ENCODE measurements at regions not wholly inside any gene's neighbourhood (a gene's known extent, or its start where the extent isn't known, plus 50 kb on each side); places are given as distances from the start of the nearest gene placed in this dataset.
A peak's percentile ranks its signal among the peaks of the same experiment; 100 is the strongest.

DNA sequence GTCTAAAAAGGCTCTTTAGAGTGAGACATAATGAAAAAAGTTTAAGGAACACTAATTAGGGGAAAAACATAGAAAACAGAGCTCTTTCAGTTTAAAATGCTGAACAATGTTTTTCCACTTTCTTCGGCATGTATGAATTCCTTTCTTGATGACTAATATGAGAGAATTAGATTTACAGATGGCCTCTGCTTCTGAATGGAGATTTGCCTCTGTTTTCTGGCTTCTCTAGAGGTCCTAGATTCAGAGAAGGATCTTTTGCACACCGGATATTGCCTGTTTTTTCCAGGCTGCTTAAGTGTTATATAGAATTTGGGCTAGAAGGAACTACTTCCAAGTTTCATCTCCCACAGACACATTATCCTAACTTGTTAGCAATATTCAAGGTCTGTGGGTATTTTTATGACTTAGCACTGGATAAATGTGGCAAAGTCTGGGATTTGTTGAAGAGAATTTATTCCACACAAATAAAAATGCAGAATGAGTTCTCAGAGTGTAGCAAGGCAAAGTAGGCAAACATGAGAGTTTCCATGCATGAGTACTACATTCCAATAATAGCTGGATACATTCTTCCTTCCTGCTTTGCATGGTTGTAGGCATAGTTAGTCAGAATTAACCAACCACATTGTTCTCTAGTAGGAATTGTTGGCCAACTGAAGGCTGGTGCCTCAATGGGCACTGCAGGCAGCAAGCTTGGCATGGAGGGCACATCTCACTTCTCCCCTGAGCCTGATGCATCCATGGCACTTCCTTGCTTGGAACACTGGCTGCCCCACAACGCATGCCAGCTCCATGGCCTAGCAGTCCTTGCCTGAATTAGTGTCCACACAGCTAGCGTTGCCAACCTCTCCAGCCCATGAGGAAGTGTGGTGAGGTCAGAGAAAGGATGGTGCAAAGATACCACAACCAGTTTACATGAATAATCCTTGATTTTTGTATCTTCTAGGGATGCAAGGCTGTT is 224.2 kb downstream of the CLIC5 start:
- DNase-seq, result no peak

DNA sequence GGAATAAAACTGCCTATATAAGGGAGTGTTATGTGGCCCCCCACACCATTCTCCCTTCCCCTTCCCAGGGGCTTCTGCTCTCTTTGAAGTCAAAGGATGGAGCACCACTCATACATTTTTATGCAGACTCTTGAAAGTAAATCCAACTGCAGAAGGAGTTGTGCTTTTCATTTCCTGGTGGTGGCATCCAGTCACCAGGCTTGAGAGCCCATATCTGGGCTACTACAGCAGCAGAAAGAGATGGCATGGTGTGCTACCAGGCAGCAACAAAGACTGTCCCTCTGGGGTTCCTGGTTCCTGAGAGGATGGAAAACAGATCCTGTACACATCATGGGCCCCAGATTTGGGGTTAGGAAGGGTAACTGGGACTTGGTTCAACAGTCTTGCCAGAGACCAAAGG is 226.4 kb downstream of the CLIC5 start:
- DNase-seq, result no peak

DNA sequence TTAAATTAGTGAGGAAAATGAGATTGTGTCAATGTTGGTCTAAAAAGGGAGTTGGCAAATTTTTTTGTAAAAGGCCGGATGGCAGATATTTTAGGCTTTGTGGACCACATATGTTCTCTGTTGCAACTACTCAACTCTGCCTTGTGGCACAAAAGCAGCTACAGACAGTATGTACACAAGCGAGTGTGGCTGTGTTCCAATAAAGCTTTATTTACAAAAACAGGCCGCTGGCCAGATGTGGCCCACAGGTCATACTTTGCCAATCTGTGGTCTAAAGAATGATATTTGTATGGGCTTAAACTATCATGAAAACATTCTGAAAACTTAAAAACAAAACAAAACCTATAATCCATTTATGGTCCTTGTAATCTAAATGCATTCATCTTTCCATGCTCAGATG is 228.3 kb downstream of the CLIC5 start:
- no peak for DNase-seq

DNA sequence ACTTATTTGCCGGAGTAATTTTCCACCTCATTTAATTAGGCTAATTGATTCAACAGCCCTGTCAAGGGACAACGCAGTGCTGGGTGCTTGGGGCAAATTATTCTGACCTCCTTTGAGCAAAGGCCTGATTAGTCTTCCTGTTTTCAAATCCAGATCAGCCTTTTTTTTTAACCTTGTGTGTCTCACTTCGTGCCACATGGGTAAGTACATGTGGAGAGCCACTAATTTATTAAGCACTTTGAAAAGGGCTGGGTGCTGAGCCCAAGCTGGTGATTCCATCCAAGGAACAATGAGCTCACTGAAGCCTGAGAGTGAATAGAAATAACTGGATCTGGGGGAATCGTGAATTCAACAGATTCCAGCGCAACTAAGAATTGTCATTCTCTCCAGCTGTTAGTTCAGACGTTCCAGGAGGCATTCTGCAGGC is 229.3 kb downstream of the CLIC5 start:
- no peak for DNase-seq

DNA sequence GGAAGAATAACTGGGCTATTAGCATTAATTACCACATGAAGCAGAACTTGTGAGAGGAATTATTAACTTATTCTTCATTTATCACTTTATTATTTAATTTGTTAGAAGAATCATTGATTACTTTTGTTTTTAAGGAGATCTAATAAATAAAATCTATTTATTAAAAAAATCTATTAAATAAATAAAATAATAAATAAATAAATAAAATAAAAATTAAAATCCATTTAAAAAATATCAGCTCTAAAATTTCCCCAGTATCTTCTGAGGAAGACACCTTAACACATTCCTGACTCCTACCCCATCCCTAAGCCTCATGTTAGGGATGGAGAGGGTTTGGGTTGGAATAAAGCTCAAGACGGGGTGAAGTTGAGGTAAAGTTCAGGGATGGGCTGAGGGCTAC is 231.4 kb downstream of the CLIC5 start:
- DNase-seq, result no peak

DNA sequence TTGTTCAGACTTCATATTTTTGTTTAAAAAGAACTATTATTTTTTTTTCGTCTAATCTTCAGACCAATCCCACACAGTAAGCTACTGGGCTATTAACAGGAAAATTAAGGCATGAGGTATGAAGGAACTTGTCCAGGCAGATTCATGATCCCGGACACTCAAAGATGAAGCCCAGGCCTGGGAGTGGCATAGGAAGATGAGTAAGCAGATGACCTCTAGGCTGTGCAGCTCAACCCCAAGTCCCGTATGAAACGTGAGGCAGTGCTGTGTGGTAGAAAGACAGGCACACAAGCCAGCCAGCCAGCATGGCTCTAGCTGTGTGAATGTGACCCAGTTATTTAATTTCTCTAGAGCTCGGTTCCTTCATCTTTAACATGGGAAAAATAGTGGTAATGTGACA is 231.9 kb downstream of the CLIC5 start:
- no peak for DNase-seq

DNA sequence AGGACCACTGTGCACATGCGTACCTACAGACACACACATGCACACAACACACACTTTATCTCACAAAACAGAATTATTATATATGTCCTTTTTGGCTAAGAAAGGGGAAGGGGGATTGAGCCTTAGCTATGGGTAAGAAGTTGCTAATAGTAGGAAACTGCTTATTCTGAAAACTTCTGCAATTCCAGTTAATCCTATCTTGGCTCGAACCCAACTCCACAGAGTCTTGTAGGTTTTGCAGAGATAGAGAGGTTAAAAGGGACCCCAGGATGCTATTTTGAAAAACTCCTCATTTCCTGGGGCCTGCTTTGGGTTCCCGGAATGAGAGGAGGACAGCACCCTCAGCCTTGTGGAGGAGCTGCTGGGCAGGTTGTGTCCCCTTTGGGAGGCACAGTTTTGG is 233.8 kb downstream of the CLIC5 start:
- DNase-seq, result no peak

DNA sequence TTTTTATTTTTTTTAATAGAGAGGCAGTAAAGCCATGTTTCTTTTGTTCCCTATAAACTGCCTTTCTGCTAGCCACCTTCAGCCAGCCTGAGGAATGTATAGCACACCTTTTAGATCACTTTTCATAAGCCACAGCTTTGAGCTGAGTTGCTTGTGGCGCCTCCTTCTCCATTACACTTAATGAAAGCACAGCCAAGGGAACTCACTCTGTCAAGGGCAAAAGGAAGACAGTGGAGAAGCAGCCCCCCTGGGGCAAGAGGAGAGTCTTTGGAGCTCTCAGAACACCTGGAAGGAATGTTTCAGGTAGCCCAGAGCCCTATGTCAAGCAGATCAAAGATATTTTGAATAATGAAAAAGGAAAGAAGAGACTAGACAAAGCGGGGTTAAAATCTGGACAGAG is 235.1 kb downstream of the CLIC5 start:
- no peak for DNase-seq

DNA sequence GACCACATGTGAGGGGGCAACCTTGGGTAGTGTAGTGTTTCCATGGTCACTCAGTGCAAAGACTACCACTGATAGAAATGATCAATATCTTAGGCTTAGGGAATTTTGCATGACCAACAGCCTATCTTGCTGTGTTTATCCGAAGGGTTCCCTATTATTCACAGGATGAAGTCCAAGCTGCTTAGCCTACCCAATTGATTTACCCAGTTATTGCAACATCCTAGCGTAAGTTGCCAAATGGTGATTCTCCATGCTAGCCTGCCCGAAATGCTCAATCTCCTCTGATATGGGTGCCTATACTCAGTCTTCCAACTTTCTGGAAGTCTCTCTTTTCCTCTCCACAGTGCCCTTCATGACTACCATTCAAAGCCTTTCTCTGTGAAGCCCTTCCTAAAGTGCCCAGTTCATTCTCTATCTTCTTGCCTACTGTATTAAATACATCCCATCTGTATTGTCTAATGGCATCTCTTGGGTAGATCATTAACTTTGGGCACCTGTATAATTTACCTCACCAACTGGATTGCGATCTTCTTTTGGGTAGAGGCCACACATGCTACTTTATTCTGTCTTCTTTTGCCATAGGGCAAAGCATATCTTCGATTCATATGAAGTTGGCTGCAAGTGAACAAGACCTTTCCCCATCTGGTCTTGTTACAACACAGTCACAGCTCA is 240.5 kb downstream of the CLIC5 start:
- DNase-seq, result no peak

DNA sequence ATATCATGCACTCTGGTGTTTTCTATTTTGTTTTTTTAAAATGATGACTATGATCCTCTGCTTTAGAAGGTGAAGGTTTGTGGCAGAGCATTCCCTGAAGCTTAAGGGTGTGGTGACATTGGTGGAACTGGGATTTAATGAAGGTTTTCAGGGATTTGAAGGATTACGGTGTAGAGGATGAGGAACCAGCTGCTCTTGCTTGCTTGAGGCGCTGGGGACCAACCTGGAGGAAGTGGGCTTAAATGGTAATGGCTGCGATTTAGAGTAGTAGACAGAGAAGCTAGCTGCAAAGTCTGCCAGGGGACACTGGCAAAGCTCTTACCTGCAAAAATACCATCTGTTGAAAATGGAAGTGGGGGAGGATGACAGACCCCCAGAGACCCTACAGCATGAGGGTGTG is 241.8 kb downstream of the CLIC5 start:
- DNase-seq, result no peak

DNA sequence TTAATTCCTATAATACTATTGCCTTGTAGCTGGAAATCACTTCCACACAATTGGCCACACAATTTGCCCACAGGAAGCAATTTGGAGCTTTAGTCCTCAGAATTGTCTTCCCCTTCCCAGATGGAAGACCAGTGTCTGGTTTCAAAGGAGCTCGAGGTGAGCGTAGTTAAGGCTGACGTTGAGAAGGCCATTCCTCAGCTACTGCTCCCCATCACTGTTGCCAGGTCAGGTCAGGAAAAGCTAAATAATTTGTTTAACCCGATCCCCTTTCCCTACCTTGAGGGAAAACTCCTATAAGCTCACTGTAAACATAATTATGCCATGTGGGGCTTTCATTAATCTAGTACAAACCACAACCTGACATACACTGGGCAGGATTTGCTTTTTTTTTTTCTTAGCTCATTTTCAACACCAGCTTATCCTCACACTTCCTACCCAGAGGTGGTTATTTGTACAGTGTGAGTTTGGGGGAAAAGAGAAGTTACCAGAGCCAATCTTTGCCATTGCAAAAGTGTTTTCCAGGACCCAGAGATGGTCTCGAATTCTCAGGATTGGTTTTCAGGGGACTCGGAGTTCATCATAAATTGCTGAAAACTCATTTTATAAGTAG is 242.7 kb downstream of the CLIC5 start:
- no peak for DNase-seq

DNA sequence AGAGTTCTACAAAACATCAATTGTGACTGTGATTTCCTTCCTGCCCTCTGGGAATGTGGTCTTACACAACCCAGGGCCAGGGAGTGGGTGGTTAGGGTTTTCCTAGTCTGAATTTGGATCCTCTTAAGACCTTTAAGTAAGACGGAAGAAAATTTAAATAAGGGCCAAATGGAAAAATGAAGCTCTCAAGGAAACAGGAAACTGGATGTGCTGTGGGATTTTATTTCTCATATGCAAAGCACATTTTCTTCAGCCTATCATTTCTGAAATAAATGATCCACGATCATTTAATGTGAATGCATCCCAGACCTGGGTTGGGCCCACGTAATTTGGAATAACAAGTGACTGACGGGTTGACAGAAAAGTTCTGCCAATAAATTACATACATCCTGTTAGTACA is 243.6 kb downstream of the CLIC5 start:
- no peak for DNase-seq

DNA sequence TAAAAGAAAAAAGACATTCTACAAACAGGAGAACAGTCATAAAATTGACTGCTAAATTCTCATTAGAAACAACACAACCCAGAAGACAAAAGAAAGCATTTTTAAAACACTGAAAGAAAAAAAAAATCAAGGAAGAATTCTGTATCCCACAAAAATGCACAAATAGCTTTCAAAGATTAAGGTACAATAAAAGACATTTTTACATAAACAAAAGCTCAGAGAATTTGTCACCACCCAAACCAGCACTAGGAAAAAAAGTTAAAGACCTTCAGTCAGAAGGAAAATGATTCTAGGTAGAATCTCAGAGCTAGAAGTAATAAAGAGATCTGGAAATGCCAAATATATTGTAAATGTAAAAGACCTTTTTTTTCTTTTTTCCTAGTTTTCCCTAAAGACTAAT is 252.4 kb downstream of the CLIC5 start:
- no peak for DNase-seq

DNA sequence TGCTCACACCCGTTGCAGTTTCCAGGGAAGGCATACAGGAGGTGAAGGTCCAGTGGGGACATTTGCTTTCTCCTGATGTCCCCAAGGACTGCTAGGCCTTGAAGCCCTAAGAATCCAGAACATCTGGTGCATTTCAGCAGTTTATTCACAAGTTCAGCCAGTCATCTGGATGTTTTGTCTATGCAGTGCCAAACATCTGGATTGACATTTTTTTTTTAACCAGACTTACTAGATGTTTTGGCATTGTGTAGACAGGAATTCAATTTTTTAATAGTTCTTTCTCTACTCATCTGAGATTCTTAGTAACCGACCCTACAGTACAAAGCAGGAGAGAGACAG is 256.2 kb downstream of the CLIC5 start:
- no peak for DNase-seq

DNA sequence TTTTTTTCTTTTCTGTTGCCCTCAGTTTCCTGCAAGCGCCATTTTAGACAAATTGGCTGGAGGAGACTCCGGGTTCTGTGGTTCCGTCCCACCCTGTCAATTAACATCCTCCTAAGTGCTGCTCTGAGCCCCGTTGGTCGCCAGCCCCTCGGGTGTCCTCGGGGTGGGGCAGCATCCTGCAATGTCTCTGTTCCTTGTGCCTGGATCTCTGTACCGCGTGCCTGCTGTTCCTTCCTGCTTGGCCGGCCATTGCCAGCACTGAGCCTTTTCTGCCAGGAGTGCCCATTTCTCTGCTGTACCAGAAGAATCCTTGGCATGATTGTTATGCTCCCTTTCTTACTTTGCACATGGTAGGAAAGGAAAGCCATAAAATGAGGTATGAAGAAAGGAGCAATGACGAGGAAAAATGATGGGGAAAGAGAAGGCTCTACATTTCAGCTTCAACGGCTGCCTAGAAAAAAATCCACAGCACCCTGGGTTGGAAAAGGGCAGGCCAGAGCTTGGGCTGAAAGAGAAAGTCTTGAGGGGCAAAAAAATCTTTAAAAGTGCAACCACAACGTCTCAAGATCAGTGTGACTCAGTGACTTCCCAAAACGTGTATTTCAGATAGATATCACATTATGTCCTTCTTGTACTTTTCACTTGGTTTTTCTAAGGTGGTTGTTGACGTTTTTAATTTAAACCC is 256.7 kb downstream of the CLIC5 start:
- no peak for DNase-seq

DNA sequence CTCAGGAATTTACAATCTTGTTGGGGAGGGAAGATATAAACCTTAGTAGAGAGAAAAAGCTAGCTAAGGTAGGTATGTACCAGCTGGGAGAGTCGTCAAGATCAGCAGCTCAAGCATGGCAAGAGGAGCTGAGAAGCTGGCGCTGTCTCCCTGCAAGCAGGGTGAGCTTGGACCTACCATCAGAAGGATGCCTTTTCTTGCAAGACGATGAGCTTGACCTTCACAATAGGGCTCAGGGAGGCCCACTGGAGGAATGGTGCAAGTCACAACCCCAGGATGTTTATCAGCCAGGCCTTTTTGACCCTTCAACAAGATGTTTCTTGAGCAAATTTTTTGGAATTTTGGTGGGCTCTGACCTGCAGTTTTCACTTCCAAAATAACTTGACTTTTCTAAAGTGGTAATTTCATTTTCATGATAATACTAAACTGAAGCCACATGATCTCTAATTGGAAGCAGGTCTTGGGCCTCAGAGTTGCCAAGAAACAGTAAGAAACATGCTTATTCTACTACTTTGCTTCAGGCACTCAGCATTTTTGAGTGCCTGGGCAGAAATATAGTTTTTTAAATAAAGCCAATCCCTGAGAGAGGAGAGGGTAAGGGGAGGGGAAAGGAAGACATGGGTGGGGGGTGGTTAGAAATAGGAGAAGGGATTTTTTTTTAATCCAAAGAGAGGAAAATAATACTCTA is 258.1 kb downstream of the CLIC5 start:
- DNase-seq, result no peak

DNA sequence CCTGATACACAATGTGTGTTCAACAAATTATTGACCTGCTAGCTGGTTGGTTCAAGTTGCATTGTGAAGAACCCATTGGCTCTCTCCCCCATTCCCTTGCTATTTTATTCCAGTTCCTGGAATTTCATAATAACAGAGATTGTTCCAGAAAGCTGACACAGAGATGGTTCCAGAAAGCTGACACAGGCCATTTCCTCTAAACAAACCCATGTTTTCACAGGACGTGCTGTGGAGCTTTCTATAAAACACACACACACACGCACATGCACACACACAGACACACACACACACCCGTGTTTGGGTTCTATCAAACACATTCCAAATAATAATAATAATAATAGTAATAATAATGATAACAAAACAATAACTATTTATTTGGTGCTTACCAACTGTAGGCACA is 259.1 kb downstream of the CLIC5 start:
- no peak for DNase-seq

DNA sequence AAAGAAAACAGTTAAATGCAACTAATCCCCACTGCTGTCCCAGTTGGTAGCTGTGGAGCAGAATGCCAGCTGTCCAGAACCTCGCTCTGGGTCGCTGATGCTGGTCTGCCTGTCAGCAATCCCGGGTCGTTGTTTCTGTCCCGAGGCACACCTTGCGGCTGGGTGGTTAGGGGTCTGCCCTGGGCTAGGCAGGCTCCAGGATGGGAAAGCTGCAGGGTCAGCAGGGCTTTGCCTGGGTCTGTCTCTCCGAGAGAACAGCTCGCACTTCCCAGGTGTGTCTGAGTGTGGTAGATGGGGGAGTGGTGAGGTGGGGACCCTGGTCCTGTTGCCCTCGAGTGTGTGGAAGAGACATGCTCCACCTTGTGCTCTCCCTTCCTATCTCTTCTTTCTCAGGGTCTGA is 261.2 kb downstream of the CLIC5 start:
- no peak for DNase-seq

DNA sequence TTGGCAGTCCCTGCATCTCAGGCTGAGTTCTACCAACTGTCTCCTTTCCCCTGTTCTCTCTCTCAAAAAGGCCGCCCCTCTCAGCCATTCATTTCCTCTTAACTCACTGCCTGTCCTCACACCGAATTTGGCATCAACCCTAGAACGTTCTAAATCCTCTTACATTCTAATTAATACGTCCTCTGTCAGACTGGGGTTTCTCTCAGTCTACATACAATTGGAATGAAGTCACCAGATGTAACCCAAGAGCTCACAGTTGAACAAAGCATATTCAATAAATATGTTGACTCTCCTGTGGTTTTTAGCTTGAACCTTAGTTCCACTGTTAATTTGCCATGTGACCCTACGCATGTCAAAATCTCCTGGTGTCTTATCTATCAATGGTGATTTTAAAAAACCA is 269.6 kb downstream of the CLIC5 start:
- no peak for DNase-seq

DNA sequence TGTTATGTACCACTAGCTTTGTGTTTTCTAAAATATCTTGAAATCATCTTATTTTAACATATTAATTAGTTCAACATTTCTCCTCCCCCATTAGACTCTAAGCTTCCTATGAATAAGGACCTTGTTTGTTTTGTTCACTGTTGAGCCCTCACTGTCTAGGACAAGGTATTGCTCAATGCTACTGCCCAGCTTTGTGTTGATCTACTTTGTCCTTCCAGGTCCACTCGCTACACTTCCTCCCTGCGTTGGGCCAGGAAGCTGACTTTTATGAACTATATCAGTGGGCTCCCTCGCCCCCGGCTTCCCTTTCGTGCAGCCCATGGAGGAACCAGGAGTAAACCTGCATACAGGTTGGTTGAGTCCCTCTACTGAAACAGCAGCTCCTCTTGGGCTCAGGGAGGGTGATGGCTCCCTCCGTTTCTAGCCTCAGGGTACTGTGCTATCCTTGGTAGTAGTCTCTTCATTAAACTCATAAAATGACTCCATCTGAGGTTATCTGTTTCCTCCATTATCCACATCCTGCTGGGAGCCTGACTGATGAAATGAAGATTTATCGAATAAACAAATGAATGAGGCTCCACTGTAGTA is 272.5 kb downstream of the CLIC5 start:
- DNase-seq, result no peak

DNA sequence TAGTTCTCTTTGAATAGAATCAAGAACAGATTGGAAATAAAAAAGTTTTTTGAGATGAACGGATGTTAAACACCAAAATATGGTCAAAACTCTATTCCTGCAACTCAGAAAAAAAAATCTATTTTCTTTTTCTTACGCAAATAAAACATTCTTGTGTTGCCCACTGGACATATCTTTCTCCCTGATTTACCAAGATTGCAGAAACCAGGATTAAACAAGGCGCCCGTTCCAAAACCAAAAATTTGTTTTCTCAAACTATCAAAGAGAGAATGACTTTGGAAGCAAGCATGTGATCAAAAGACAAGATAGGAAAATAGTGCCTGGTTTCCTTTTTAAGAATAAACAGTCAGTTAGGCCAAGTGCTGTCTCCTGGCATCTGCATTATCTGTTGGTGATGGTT is 273.1 kb downstream of the CLIC5 start:
- DNase-seq, result no peak

DNA sequence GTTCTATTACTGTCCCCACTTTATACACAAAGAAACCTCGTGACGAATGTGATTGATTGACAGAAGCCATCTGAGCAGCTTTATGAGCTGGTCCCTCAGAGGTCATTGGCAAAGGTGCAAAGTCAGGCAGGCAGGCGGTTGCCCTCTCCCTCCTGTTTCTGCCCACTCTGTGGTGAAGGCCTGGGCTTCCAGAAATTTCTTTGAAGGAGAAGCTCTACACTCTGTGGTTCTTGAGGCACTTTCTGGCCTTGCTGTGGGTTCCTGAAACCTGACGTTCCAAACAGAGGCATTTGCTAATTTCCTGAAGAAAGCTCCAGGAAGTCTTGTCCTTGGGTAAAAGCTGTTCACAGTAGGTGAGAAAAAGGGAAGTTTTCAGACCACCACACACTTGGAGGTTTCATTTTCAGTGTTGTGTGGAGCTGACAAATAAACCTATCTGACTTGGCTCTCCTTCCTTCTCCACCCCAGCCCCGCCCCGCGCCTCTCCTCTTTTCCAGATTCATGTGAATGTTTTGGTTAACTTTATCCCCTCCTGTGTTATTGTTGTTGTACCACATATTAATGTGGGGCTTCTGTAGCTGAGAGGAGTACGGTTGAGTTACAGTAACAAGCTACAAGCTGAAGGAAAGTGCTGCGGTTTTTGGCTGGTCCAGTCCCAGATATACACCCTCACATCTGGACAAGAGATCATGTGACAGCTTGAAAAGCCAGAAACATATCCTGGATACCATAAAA is 274.1 kb downstream of the CLIC5 start:
- DNase-seq, result peak in 1 of 2 donors; percentile 4
